NT2/D1 (cell line): ENCODE measurements at regions not wholly inside any gene's neighbourhood (a gene's known extent, or its start where the extent isn't known, plus 50 kb on each side); places are given as distances from the start of the nearest gene placed in this dataset.

Source experiments
- DNase-seq: peaks from one replicate; pipeline ENCODE4 v3.0.0-alpha.2; 2011; ENCODE audit warnings: low read depth, low spot score
- H3K27me3 ChIP-seq: 2 replicates; pipeline ENCODE4 v1.6.0; 2011; ENCODE audit warnings: mild to moderate bottlenecking; ENCODE audit not compliant: insufficient read length, insufficient read depth
- H3K36me3 ChIP-seq: 2 replicates; pipeline ENCODE4 v1.6.1; 2011; ENCODE audit warnings: mild to moderate bottlenecking, low read length, mixed read lengths; ENCODE audit not compliant: insufficient read depth, insufficient read length
- H3K4me1 ChIP-seq: 2 replicates; pipeline ENCODE4 v1.5.1; 2011; ENCODE audit not compliant: insufficient read depth, insufficient read length
- H3K4me3 ChIP-seq: 2 replicates; pipeline ENCODE4 v1.5.1; 2011; ENCODE audit warnings: low read depth; ENCODE audit not compliant: insufficient read length
- H3K9ac ChIP-seq: 2 replicates; pipeline ENCODE4 v1.6.0; 2011; ENCODE audit warnings: low read depth; ENCODE audit not compliant: insufficient read length
- H3K9me3 ChIP-seq: 2 replicates; pipeline ENCODE4 v1.5.1; 2011; ENCODE audit warnings: mild to moderate bottlenecking, low read length; ENCODE audit not compliant: insufficient read depth
- SUZ12 ChIP-seq: IDR thresholded peaks from 2 replicates; pipeline ENCODE4 v1.6.1; 2011; ENCODE audit not compliant: insufficient read length, insufficient read depth; ENCODE audit errors: extremely low read depth
- YY1 ChIP-seq: IDR thresholded peaks from 2 replicates; pipeline ENCODE4 v1.6.1; 2011; ENCODE audit not compliant: insufficient read length, insufficient read depth
- ZNF274 ChIP-seq: IDR thresholded peaks from 2 replicates; pipeline ENCODE4 v1.6.1; 2011; ENCODE audit warnings: mild to moderate bottlenecking, low read depth, low read length

DNA sequence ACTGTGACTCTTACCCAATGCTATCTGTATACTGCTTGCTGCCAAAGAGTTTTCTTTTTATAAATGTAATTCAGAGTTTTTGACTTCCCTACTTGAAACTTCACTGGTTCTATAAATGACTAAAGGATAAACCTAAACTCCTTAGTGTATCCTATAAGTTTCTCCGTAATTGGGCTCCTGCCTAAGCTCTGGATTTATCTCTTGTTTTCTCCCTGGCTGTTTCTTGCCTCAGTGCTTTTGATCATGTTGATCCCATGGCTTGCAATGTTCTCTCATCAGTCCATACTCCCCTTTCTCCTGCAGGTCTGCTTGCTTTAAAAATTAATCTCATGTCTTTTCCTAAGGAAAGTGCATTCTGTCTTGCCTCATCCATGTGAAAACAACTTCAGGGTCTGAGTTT is 1543.1 kb upstream of the IGFBP7 start:
- no peaks in the 10 kb centered on the region for H3K36me3 ChIP-seq
- no peak overlapping the region for H3K9ac ChIP-seq
- TF ChIP-seq SUZ12 (no peak), ZNF274 (no peak), YY1 (no peak)
- no peak overlapping the region for H3K4me3 ChIP-seq
- H3K4me1 ChIP-seq = no peaks in the 10 kb centered on the region
- no peaks in the 10 kb centered on the region for H3K27me3 ChIP-seq
- DNase-seq = no peak
- H3K9me3 ChIP-seq = peaks cover 6% of the 10 kb centered on the region; the same call in 1 of the 2 replicates

DNA sequence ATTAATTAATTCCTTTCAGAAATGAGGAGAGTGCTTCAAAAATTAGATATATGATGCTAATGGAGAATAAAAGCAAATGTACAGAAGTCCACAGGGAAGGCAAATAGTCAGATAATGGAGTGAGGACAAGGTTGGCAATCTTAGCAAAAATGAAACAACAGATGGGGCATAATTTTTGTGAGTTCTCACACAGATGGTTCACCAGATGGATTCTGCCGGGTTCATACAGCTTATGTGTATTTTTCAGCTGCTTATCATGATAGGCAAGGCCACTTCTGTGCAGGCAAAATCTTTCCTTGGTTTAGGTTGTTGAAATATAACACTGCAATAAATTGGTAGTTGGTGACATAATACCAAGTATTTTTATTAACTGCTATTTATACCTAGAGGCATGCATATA is 1539.0 kb upstream of the IGFBP7 start:
- Histone ChIP-seq H3K9ac (no peak overlapping the region), H3K9me3 (no peaks in the 10 kb centered on the region), H3K4me3 (no peak overlapping the region), H3K27me3 (no peaks in the 10 kb centered on the region), H3K4me1 (no peaks in the 10 kb centered on the region), H3K36me3 (no peaks in the 10 kb centered on the region)
- DNase-seq = no peak
- TF ChIP-seq YY1 = no peak
- no peak for TF ChIP-seq ZNF274
- TF ChIP-seq SUZ12 = no peak

DNA sequence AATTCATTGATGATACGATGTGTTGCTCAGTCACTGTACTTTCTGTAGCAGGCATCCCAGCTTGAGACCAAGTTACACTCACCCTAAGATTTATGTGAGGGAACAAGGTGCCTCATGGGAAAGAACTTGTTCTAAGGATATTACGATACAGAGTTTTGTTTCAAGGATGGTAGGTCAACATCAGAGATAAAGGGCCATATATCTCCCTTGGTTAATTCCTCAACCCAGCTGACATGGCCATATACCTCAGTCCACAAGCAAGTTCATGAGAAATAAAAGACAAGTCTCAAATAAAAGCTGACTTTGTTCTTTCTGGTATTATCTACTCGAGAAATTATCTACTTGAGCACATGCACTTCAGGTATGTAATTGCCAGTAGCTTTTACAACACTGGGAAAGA is 1535.9 kb upstream of the IGFBP7 start:
- TF ChIP-seq YY1 (no peak), SUZ12 (no peak), ZNF274 (no peak)
- H3K4me3 ChIP-seq = no peak overlapping the region

DNA sequence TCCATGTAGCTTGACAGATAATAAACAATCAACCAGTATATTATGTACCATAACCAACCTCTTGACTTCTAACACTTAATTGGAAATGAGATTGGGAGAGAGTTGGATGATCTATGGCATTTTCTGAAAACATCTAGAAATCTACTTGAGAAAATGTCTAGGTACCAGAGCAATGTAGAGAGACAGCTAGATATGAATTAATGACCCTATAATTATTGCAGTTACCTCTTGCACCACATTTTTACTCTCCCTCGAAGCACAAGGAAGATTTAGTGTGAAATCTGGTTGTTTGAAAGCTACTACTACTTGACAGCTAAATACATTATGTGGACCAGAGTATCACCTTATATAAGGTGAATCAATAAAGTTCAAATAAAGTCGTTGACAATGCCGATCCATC is 1534.4 kb upstream of the IGFBP7 start:
- H3K4me1 ChIP-seq = no peaks in the 10 kb centered on the region
- no peak overlapping the region for H3K9ac ChIP-seq
- H3K9me3 ChIP-seq = no peaks in the 10 kb centered on the region
- H3K36me3 ChIP-seq = no peaks in the 10 kb centered on the region
- no peak for DNase-seq
- TF ChIP-seq SUZ12 (no peak), ZNF274 (no peak), YY1 (no peak)
- no peak overlapping the region for H3K4me3 ChIP-seq
- no peaks in the 10 kb centered on the region for H3K27me3 ChIP-seq

More for the DNA sequence above, 1535.9 kb upstream of the IGFBP7 start:
- Histone ChIP-seq H3K4me1 (no peaks in the 10 kb centered on the region), H3K9me3 (no peaks in the 10 kb centered on the region), H3K9ac (no peak overlapping the region), H3K36me3 (no peaks in the 10 kb centered on the region), H3K27me3 (no peaks in the 10 kb centered on the region)
- DNase-seq = no peak

DNA sequence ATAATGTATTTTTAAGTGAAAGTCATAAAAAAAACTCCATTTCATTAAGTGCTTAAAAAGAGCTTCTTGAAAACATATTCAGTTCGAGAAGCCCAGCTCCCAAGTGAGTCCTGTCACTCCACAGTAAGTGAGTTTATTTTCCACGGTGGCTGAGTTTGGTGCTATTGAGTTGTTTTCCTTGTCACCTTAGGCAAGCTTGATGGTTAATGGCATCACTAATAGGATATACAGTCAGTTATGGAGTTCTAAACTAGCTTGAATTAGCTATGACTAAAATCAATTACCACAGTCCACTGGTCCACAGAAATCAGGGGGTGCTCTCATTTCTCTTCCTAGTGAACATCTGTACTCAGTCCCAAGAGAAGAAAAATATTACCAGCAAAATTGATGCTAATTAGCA is 1526.2 kb upstream of the IGFBP7 start:
- H3K27me3 ChIP-seq = no peaks in the 10 kb centered on the region
- H3K36me3 ChIP-seq = no peaks in the 10 kb centered on the region
- no peaks in the 10 kb centered on the region for H3K9me3 ChIP-seq
- no peak overlapping the region for H3K9ac ChIP-seq
- H3K4me3 ChIP-seq = no peak overlapping the region
- no peaks in the 10 kb centered on the region for H3K4me1 ChIP-seq
- DNase-seq = no peak
- TF ChIP-seq YY1 (no peak), SUZ12 (no peak), ZNF274 (no peak)

DNA sequence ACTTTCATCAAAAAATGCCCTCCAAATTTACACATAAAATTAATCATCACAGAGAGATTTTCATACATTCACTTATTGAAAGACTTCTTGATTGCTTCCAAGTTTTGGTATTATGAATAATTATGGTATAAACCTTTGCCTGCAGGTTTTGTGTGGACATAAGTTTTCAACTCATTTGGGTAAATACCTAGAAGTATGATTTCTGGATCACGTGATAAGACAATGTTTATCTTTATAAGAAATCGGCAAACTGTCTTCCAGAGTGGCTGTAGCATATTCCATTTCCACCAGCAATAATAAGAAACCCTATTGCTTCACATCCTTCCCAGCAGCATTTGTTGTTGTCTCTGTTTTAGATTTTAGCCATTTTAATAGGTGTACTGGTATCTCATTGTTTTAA is 1507.0 kb upstream of the IGFBP7 start:
- TF ChIP-seq SUZ12 (no peak), YY1 (no peak), ZNF274 (no peak)
- Histone ChIP-seq H3K4me1 (no peaks in the 10 kb centered on the region), H3K36me3 (no peaks in the 10 kb centered on the region), H3K9me3 (peaks cover 4% of the 10 kb centered on the region; the same call in 1 of the 2 replicates), H3K9ac (no peak overlapping the region), H3K27me3 (no peaks in the 10 kb centered on the region), H3K4me3 (no peak overlapping the region)
- DNase-seq = no peak

DNA sequence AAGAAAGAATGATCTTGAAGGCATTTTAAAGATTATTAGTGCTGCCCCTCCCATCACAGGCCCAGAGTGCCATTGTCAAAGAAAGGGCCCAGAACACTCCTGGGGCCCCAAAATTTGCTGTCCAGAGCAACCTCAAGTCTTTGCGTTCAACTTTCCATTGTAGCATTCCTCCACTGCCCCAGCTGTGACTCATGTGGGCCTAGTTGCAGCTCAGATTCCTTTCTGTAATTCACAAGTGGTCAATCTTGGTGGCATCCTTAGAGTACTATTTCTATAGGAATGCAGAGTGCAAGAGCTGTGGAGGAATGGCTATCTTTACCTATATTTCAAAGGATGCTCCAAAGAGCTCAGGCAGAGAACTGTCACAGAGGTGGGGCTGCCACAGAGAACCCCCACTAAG is 1500.8 kb upstream of the IGFBP7 start:
- Histone ChIP-seq H3K36me3 (no peaks in the 10 kb centered on the region), H3K4me1 (no peaks in the 10 kb centered on the region), H3K4me3 (no peak overlapping the region), H3K9ac (no peak overlapping the region), H3K27me3 (no peaks in the 10 kb centered on the region), H3K9me3 (no peaks in the 10 kb centered on the region)
- DNase-seq = no peak
- no peak for TF ChIP-seq SUZ12
- no peak for TF ChIP-seq ZNF274
- no peak for TF ChIP-seq YY1
